Omental fat pad (tissue), 3 donors: ENCODE measurements at regions not wholly inside any gene's neighbourhood (a gene's known extent, or its start where the extent isn't known, plus 50 kb on each side); places are given as distances from the start of the nearest gene placed in this dataset.

Source experiments
- ATAC-seq: fragments of 150-250 bp; one replicate; pipeline ENCODE4 v1.9.1; 2016; ENCODE audit warnings: mild to moderate bottlenecking, moderate library complexity; ENCODE audit not compliant: low FRiP score
- DNase-seq: peaks from one replicate; pipeline ENCODE4 v3.0.0-alpha.2; 2019; ENCODE audit warnings: low spot score
- CTCF ChIP-seq, 3 donors: fragments of 450-650 bp; IDR thresholded peaks; one replicate each; pipeline ENCODE4 v1.5.1; 2016 to 2017; ENCODE audit warnings: antibody characterized with exemption in 3 of 3, mild to moderate bottlenecking in 3 of 3, moderate library complexity in 2 of 3

GRCh38 chr5:133905424-133905823 lies 63.0 kb downstream of the C5orf15 start:
- no peak for TF ChIP-seq CTCF (IDR thresholded peaks at IDR 0.05)
- DNase-seq (no peak), ATAC-seq (no peak)

GRCh38 chr5:133904641-133905040 lies 63.8 kb downstream of the C5orf15 start:
- DNase-seq (no peak), ATAC-seq (no peak)
- TF ChIP-seq CTCF (IDR thresholded peaks at IDR 0.05): no peak

GRCh38 chr5:133902511-133903118 lies 65.8 kb downstream of the C5orf15 start:
- ATAC-seq: no peak
- no peak for DNase-seq
- TF ChIP-seq CTCF (IDR thresholded peaks at IDR 0.05): no peak

GRCh38 chr5:133900534-133901270 lies 67.7 kb downstream of the C5orf15 start:
- TF ChIP-seq CTCF (IDR thresholded peaks at IDR 0.05): no peak
- ATAC-seq (no peak), DNase-seq (no peak)

- no peak for TF ChIP-seq CTCF (IDR thresholded peaks at IDR 0.05)
- ATAC-seq: no peak
- DNase-seq: no peak
These were observed 68.9 kb downstream of the C5orf15 start for GRCh38 chr5:133899506-133899905.

- ATAC-seq: no peak
- no peak for DNase-seq
- TF ChIP-seq CTCF (IDR thresholded peaks at IDR 0.05): no peak
These were observed 70.0 kb downstream of the C5orf15 start for GRCh38 chr5:133898440-133898839.

- ATAC-seq (no peak), DNase-seq (no peak)
- no peak for TF ChIP-seq CTCF (IDR thresholded peaks at IDR 0.05)
These were observed 71.0 kb downstream of the C5orf15 start for GRCh38 chr5:133897431-133897830.
